ENCODE measurements at regions not wholly inside any gene's neighbourhood (a gene's known extent, or its start where the extent isn't known, plus 50 kb on each side); places are given as distances from the start of the nearest gene placed in this dataset.

DNA sequence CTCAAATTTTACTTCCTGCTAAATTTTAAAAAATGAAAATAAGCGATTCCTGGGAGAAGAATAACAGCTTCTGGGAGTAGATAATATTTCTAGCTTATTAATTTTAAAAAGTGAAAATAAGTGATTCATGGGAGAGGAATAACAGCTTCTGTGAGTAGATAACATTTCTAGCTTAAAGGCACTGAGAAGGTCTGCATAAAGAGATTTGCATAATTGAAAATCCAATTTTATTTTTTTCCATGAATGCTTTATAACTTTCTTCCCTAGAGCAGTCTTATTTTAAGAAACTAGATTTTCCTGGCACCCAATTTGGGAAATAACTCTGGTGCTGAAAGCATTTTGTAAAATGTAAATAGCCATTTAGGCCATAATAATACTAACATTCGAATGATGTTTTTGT, 65.9 kb upstream of the ASTN2 start:
- Histone ChIP-seq H3K9me2 (ENCODE audit: insufficient read depth) (no peaks in the 10 kb centered on the region), H3K36me3 (ENCODE audit: insufficient read depth) (no peaks in the 10 kb centered on the region), H3F3A (replicated peaks; ENCODE audit: low read depth) (no peaks in the 10 kb centered on the region), H3K27ac (ENCODE audit: low read depth) (no peak overlapping the region), H3K4me3 (no peak overlapping the region), H3K4me1 (ENCODE audit: insufficient read depth) (peaks cover 12% of the 10 kb centered on the region), H2AFZ (no peak overlapping the region), H4K20me1 (replicated peaks; ENCODE audit: insufficient read depth) (no peaks in the 10 kb centered on the region), H3K27me3 (ENCODE audit: insufficient read depth) (no peaks in the 10 kb centered on the region), H3K4me2 (no peak overlapping the region), H3K79me2 (replicated peaks; ENCODE audit: insufficient read depth) (no peaks in the 10 kb centered on the region)
- TF ChIP-seq NANOG (IDR thresholded peaks at IDR 0.05; ENCODE audit: borderline replicate concordance) (no peak), STAT1 (IDR thresholded peaks at IDR 0.05; ENCODE audit: unreplicated experiment) (no peak), EZH2phosphoT487 (IDR thresholded peaks at IDR 0.05; ENCODE audit: unreplicated experiment) (no peak), EZH2 (IDR thresholded peaks at IDR 0.05; ENCODE audit: low read depth, unreplicated experiment) (no peak), JUNB (IDR thresholded peaks at IDR 0.05; ENCODE audit: unreplicated experiment) (no peak), ZNF114 (CRISPR knock-in tag; IDR thresholded peaks at IDR 0.05) (no peak), POLR2AphosphoS5 (IDR thresholded peaks at IDR 0.05; ENCODE audit: low read depth) (no peak), CREB1 (CRISPR knock-in tag; IDR thresholded peaks at IDR 0.05; ENCODE audit: low read depth) (no peak), ZNF331 (CRISPR knock-in tag; IDR thresholded peaks at IDR 0.05; ENCODE audit: low read depth) (no peak)
- TF ChIP-seq, protein P1, sequence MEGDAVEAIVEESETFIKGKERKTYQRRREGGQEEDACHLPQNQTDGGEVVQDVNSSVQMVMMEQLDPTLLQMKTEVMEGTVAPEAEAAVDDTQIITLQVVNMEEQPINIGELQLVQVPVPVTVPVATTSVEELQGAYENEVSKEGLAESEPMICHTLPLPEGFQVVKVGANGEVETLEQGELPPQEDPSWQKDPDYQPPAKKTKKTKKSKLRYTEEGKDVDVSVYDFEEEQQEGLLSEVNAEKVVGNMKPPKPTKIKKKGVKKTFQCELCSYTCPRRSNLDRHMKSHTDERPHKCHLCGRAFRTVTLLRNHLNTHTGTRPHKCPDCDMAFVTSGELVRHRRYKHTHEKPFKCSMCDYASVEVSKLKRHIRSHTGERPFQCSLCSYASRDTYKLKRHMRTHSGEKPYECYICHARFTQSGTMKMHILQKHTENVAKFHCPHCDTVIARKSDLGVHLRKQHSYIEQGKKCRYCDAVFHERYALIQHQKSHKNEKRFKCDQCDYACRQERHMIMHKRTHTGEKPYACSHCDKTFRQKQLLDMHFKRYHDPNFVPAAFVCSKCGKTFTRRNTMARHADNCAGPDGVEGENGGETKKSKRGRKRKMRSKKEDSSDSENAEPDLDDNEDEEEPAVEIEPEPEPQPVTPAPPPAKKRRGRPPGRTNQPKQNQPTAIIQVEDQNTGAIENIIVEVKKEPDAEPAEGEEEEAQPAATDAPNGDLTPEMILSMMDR (conservative IDR thresholded peaks at IDR 0.05; ENCODE audit: low read depth in 2 of 2) = no peak
- TF ChIP-seq, protein P2, sequence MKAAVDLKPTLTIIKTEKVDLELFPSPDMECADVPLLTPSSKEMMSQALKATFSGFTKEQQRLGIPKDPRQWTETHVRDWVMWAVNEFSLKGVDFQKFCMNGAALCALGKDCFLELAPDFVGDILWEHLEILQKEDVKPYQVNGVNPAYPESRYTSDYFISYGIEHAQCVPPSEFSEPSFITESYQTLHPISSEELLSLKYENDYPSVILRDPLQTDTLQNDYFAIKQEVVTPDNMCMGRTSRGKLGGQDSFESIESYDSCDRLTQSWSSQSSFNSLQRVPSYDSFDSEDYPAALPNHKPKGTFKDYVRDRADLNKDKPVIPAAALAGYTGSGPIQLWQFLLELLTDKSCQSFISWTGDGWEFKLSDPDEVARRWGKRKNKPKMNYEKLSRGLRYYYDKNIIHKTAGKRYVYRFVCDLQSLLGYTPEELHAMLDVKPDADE (IDR thresholded peaks at IDR 0.05) = no peak
- TF ChIP-seq, protein P3, sequence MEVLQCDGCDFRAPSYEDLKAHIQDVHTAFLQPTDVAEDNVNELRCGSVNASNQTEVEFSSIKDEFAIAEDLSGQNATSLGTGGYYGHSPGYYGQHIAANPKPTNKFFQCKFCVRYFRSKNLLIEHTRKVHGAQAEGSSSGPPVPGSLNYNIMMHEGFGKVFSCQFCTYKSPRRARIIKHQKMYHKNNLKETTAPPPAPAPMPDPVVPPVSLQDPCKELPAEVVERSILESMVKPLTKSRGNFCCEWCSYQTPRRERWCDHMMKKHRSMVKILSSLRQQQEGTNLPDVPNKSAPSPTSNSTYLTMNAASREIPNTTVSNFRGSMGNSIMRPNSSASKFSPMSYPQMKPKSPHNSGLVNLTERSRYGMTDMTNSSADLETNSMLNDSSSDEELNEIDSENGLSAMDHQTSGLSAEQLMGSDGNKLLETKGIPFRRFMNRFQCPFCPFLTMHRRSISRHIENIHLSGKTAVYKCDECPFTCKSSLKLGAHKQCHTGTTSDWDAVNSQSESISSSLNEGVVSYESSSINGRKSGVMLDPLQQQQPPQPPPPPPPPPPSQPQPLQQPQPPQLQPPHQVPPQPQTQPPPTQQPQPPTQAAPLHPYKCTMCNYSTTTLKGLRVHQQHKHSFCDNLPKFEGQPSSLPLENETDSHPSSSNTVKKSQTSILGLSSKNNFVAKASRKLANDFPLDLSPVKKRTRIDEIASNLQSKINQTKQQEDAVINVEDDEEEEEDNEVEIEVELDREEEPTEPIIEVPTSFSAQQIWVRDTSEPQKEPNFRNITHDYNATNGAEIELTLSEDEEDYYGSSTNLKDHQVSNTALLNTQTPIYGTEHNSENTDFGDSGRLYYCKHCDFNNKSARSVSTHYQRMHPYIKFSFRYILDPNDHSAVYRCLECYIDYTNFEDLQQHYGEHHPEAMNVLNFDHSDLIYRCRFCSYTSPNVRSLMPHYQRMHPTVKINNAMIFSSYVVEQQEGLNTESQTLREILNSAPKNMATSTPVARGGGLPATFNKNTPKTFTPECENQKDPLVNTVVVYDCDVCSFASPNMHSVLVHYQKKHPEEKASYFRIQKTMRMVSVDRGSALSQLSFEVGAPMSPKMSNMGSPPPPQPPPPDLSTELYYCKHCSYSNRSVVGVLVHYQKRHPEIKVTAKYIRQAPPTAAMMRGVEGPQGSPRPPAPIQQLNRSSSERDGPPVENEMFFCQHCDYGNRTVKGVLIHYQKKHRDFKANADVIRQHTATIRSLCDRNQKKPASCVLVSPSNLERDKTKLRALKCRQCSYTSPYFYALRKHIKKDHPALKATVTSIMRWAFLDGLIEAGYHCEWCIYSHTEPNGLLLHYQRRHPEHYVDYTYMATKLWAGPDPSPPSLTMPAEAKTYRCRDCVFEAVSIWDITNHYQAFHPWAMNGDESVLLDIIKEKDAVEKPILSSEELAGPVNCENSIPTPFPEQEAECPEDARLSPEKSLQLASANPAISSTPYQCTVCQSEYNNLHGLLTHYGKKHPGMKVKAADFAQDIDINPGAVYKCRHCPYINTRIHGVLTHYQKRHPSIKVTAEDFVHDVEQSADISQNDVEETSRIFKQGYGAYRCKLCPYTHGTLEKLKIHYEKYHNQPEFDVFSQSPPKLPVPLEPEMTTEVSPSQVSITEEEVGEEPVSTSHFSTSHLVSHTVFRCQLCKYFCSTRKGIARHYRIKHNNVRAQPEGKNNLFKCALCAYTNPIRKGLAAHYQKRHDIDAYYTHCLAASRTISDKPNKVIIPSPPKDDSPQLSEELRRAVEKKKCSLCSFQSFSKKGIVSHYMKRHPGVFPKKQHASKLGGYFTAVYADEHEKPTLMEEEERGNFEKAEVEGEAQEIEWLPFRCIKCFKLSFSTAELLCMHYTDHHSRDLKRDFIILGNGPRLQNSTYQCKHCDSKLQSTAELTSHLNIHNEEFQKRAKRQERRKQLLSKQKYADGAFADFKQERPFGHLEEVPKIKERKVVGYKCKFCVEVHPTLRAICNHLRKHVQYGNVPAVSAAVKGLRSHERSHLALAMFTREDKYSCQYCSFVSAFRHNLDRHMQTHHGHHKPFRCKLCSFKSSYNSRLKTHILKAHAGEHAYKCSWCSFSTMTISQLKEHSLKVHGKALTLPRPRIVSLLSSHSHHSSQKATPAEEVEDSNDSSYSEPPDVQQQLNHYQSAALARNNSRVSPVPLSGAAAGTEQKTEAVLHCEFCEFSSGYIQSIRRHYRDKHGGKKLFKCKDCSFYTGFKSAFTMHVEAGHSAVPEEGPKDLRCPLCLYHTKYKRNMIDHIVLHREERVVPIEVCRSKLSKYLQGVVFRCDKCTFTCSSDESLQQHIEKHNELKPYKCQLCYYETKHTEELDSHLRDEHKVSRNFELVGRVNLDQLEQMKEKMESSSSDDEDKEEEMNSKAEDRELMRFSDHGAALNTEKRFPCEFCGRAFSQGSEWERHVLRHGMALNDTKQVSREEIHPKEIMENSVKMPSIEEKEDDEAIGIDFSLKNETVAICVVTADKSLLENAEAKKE (CRISPR knock-in tag; IDR thresholded peaks at IDR 0.05) = no peak
- TF ChIP-seq, protein P4, sequence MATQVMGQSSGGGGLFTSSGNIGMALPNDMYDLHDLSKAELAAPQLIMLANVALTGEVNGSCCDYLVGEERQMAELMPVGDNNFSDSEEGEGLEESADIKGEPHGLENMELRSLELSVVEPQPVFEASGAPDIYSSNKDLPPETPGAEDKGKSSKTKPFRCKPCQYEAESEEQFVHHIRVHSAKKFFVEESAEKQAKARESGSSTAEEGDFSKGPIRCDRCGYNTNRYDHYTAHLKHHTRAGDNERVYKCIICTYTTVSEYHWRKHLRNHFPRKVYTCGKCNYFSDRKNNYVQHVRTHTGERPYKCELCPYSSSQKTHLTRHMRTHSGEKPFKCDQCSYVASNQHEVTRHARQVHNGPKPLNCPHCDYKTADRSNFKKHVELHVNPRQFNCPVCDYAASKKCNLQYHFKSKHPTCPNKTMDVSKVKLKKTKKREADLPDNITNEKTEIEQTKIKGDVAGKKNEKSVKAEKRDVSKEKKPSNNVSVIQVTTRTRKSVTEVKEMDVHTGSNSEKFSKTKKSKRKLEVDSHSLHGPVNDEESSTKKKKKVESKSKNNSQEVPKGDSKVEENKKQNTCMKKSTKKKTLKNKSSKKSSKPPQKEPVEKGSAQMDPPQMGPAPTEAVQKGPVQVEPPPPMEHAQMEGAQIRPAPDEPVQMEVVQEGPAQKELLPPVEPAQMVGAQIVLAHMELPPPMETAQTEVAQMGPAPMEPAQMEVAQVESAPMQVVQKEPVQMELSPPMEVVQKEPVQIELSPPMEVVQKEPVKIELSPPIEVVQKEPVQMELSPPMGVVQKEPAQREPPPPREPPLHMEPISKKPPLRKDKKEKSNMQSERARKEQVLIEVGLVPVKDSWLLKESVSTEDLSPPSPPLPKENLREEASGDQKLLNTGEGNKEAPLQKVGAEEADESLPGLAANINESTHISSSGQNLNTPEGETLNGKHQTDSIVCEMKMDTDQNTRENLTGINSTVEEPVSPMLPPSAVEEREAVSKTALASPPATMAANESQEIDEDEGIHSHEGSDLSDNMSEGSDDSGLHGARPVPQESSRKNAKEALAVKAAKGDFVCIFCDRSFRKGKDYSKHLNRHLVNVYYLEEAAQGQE (IDR thresholded peaks at IDR 0.05; ENCODE audit: unreplicated experiment) = no peak
- DNase-seq (ENCODE audit: low spot score) = no peak
- Mint-ChIP-seq H3K36me3 (ENCODE audit: low read depth) (no peaks in the 10 kb centered on the region), H3K9me3 (no peaks in the 10 kb centered on the region), H3K4me1 (peaks cover 14% of the 10 kb centered on the region), H3K27ac (no peak overlapping the region), H3K4me3 (no peak overlapping the region), H3K27me3 (ENCODE audit: insufficient read depth, low read depth, poor library complexity) (peaks cover 4% of the 10 kb centered on the region)
- no peak for ATAC-seq
